Jurkat, Clone E6-1 (cell line): ENCODE measurements at regions not wholly inside any gene's neighbourhood (a gene's known extent, or its start where the extent isn't known, plus 50 kb on each side); places are given as distances from the start of the nearest gene placed in this dataset.

Experiments used
- DNase-seq: peaks from one replicate; pipeline ENCODE4 v3.0.0-alpha.2; 2011; ENCODE audit warnings: low read depth, low spot score
- H3K4me3 ChIP-seq: 2 replicates; pipeline ENCODE4 v1.5.1; 2011; ENCODE audit warnings: mild to moderate bottlenecking, low read length, control low read depth, moderate library complexity

- H3K4me3 ChIP-seq = no peak overlapping the region
- no peak for DNase-seq
These were observed 129.0 kb upstream of the SEL1L start for GRCh38 chr14:81662570-81663197.

GRCh38 chr14:81668626-81669274 is 135.1 kb upstream of the SEL1L start:
- H3K4me3 ChIP-seq = no peak overlapping the region
- no peak for DNase-seq

DNA sequence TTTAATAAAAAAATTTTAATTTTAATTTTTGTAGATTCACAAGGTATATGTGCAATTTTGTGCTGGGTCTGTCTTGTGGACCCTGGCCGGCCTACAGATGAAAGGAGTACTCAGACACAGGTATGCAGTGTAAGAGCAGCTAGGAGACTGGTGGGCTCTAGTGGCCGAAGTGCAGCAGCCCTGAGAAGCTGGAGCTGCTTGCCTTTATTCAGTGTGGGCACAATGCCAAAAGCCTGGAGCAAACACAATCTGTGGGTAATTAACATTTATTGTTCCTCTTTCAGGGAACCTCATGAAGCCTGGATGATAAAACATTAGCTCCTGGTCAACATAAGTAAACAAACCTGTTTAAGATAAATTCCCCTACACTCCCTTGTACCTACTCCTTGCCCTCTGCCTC is 135.7 kb upstream of the SEL1L start:
- DNase-seq = no peak
- H3K4me3 ChIP-seq = no peak overlapping the region

DNA sequence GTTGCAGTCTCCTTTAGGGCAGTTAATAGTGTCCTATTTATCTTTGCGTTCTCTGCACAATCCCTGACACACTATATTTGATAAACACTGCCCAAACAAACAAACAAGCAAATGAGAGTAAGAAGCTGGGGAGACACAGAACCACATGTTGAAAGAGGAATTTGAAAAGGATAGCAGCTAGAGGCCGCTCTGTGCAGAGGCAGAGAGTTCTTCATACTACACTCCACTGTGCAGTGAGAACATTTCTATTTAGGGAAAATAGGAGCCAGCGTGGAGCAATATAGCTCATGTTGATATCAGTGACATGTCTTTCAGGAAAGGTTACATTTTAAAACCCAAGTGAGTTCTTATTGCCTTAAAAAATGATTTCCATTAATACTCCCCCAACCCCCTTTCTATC is 140.3 kb upstream of the SEL1L start:
- no peak for DNase-seq
- no peak overlapping the region for H3K4me3 ChIP-seq

DNA sequence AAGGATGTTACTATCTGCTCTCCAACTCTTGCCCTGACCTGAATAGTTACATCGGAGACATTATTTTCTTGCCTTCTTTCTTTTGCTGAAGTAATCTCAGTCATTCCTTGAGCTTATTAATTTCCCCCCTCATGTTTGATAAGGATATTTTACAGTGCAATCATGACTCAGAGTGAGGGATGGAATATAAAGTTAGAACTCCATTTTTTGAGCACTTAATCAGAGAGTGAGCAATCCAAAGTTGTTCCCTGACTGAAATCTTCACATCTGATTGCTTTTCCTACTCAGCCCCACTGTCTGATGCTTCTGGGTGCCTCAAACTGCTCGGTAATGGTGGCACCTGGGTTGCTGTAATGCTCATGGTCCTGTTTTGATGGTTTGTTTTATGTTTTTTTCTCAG is 142.7 kb upstream of the SEL1L start:
- DNase-seq = no peak
- no peak overlapping the region for H3K4me3 ChIP-seq

DNA sequence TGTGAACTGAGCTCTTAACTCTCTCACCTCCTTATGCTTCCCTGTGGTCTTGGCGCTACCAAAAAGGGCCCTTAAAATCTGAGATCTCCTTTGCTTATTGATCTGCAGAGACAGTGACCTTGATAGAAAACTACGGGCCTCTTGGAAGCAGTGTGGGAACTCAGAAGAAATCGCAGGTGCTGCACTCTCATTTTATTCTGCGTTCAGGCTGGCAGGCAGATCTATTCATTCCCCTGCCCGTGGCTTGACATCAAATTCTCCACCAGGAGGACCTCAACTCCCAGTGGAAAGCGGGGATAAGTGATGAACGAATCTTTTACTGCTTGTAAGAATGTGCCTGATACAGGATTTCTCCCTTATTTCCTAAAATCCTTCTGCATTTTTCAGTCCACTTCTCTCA is 143.2 kb upstream of the SEL1L start:
- no peak for DNase-seq
- H3K4me3 ChIP-seq = no peak overlapping the region

- no peak for DNase-seq
- no peak overlapping the region for H3K4me3 ChIP-seq
These were observed 144.1 kb upstream of the SEL1L start for GRCh38 chr14:81677736-81678135.

- no peak overlapping the region for H3K4me3 ChIP-seq
- no peak for DNase-seq
These were observed 145.6 kb upstream of the SEL1L start for GRCh38 chr14:81679226-81679625.

- H3K4me3 ChIP-seq = no peak overlapping the region
- no peak for DNase-seq
These were observed 147.9 kb upstream of the SEL1L start for GRCh38 chr14:81681541-81681940.

- no peak overlapping the region for H3K4me3 ChIP-seq
- DNase-seq = no peak
These were observed 148.5 kb upstream of the SEL1L start for GRCh38 chr14:81682134-81682533.

DNA sequence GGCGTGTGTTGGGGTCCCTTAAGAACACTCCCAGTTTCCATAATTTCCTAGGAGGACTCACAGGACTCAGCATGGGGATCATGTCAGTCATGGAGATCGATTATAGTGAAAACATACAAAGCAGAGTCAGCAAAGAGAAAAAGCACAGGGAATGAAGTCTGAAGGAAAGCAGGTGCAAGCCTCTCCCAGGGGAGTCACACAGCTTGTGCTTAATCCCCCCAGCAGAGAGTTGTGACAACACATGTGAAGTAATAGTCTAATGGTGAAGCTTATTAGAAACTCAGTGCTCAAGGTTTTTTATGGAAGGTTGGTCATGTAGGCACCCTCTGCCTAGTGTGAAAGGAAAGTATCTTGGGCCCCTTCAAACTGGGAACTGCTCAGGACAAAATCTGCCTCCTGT is 149.0 kb upstream of the SEL1L start:
- no peak overlapping the region for H3K4me3 ChIP-seq
- no peak for DNase-seq

DNA sequence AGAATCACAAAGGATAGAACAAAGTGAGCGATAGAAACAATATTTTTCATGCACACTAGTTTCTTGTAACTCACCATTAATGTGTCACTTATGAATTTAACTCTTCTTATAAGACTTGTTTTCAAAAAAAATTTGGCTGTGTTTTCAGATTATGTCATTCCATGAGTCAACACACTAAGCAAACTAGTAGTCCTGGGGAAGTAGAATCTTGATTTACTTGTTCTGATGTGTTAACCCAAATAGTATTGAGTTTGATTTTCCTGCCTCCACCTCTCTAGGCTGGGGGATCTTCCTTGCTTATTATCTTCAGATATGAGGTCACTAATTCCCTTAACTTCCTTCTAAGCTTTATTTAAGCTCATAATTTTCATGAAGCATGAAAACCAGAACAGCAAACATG is 151.0 kb upstream of the SEL1L start:
- DNase-seq = no peak
- H3K4me3 ChIP-seq = no peak overlapping the region

GRCh38 chr14:81686512-81686911 is 152.9 kb upstream of the SEL1L start:
- DNase-seq = no peak
- no peak overlapping the region for H3K4me3 ChIP-seq

GRCh38 chr14:81691931-81692330 is 158.3 kb upstream of the SEL1L start:
- DNase-seq = no peak
- H3K4me3 ChIP-seq = no peak overlapping the region

DNA sequence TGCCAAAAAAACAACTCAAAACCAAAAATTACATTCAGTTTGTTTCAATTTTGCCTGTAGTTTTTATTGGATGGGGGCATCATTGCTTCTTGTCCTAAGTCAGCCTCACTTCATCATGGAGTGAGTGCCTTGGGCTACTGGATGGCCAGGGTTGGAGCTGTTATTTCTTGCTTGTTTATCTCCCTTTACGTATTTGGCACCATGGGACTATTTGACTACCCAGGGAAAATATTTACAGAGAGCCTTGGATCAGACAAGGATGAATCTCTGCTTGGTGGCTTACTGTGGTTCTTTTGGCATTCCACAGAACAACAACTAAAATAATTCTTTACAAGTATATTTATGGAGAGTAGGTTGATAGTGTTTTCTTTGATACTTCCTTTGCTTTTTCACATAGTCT is 160.8 kb upstream of the SEL1L start:
- H3K4me3 ChIP-seq = no peak overlapping the region
- no peak for DNase-seq

DNA sequence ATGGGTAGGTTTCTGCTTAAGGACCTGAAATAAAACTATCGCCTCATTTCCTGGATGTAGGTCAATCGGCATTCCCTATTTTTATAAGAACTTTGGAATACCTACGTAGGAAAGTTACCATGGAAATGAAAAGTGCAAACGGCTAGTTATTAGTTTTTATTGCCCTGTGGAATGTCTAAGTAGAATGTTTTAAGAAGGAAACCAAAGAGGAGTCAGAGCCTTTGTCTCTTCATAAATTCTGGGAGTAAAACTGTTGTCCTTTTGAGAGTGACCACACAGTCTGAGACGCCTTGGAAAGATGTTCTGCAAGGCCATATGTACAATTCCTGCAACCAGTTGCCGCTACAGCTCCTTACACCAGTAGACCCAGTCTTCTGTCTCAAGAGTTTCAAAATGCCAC is 176.0 kb upstream of the SEL1L start:
- no peak for DNase-seq
- H3K4me3 ChIP-seq = no peak overlapping the region

GRCh38 chr14:81710232-81710845 is 176.7 kb upstream of the SEL1L start:
- H3K4me3 ChIP-seq = no peak overlapping the region
- peak; percentile 48 for DNase-seq

DNA sequence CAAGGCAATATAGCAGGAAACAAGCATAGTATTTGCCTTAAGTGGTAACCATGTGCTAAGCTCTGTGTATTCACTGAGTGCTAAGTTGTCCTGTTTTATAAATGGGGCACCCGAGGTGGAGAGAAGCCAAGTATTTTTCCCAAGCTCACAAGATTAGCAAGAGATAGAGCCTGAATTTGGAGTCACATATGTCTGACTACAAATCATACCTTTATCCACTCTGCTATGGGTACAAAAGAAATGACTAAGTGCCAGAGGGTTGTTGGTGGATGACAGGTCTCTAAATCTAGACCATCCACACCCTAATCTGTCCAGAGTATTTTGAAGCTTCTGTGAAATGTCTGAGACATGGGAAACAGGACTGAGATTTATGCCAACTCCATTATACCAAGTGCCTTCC is 182.1 kb upstream of the SEL1L start:
- DNase-seq = no peak
- H3K4me3 ChIP-seq = no peak overlapping the region

DNA sequence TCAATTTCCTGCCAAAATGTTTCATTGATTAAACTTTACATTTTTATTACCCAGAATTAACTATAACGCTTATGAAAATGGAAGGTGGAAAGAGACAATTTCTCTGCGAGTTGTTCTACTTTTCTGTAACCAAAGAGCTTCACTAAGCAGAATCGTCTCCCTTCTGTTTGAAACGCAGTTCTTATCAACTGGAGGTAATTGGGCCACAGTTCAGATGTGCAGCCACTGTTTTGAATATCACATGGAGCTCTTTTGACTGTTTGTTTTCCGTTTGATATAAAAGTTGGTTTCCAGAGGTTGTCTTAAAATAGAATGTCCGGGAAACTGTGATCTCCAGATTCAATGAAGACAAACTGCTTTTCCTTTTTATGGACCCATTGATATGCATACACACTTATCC is 183.3 kb upstream of the SEL1L start:
- H3K4me3 ChIP-seq = no peak overlapping the region
- DNase-seq = no peak

GRCh38 chr14:81723956-81724355 is 190.3 kb upstream of the SEL1L start:
- DNase-seq = no peak
- no peak overlapping the region for H3K4me3 ChIP-seq

DNA sequence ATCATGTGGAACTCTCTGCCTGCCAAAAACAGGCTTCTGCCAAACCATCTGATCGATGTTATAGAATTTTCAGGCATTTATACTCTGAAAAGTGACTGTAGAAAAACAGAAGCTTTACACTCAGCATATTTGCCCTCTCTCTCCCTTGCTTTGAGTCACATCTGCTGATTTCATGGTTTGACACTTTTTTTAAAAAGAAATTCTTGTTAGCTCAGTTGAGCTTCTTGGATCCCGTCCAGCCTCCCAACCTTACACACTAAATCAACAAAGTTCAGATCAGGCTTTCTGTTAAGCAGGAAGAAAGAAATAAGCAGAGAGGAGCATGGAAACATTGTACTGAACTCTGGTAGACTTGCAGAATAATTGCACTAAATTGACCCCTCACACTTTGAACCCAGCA is 193.6 kb upstream of the SEL1L start:
- no peak overlapping the region for H3K4me3 ChIP-seq
- DNase-seq = no peak
